Gastrocnemius medialis (tissue), 4 donors: ENCODE measurements at regions not wholly inside any gene's neighbourhood (a gene's known extent, or its start where the extent isn't known, plus 50 kb on each side); places are given as distances from the start of the nearest gene placed in this dataset.
"Not testable (repeated sequence)": the region's sequence is repeated elsewhere in the genome, so short reads cannot be mapped to it uniquely, and the experiment has no call there.

Experiments
- ATAC-seq, 2 donors: fragments of 150-250 bp; one replicate each; pipeline ENCODE4 v1.9.1; 2016
- DNase-seq, 2 donors: peaks; one replicate each; pipeline ENCODE4 v3.0.0-alpha.2; 2019
- H3K27ac ChIP-seq, 4 donors: fragments of 200-600 bp; sonication (generic); 1 replicate in 1 of 4; 2 replicates in 3 of 4; pipeline ENCODE4 v1.5.1; 2016 to 2018; ENCODE audit warnings: mild to moderate bottlenecking in 2 of 4, moderate library complexity in 1 of 4
- H3K27me3 ChIP-seq, 3 donors: fragments of 200-600 bp; sonication (generic) in 2 of 3; 1 replicate in 1 of 3; 2 replicates in 2 of 3; pipeline versions ENCODE4 v1.5.1 to v1.6.0; 2016 to 2019; ENCODE audit warnings: mild to moderate bottlenecking in 1 of 3, moderate library complexity in 1 of 3
- H3K36me3 ChIP-seq, 2 donors: fragments of 200-600 bp; sonication (generic) in 1 of 2; one replicate each; pipeline ENCODE4 v1.5.1; 2017 to 2018
- H3K4me1 ChIP-seq, 2 donors: fragments of 200-600 bp; sonication (generic) in 1 of 2; one replicate each; pipeline ENCODE4 v1.5.1; 2016 to 2017; ENCODE audit warnings: mild to moderate bottlenecking in 2 of 2
- H3K4me3 ChIP-seq, 4 donors: fragments of 200-600 bp; sonication (generic) in 3 of 4; 1 replicate in 1 of 4; 2 replicates in 3 of 4; pipeline ENCODE4 v1.5.1; 2016 to 2019; ENCODE audit warnings: mild to moderate bottlenecking in 2 of 4
- H3K9me3 ChIP-seq, 3 donors: fragments of 200-600 bp; sonication (generic) in 2 of 3; 1 replicate in 1 of 3; 2 replicates in 2 of 3; pipeline ENCODE4 v1.5.1; 2016 to 2019
- CTCF ChIP-seq, 5 experiments: fragments of 450-650 bp in 3 of 5; fragments of 200-600 bp in 2 of 5; sonication (generic) in 2 of 5; IDR thresholded peaks in 4 of 5; conservative IDR thresholded peaks in 1 of 5; 1 replicate in 4 of 5; 2 replicates in 1 of 5; pipeline ENCODE4 v1.5.1; 2016 to 2019; ENCODE audit warnings: antibody characterized with exemption in 5 of 5, mild to moderate bottlenecking in 3 of 5, moderate library complexity in 3 of 5
- POLR2A ChIP-seq, 2 donors: fragments of 450-650 bp; IDR thresholded peaks; one replicate each; pipeline ENCODE4 v1.6.1; 2017; ENCODE audit warnings: antibody characterized with exemption in 2 of 2, mild to moderate bottlenecking in 2 of 2, moderate library complexity in 2 of 2
- in situ Hi-C, 4 donors: fragments of 200-750 bp; cut with MboI; loops; one replicate each; pipeline versions ENCODE4 v1.15.0 to v1.8.0; 2017; ENCODE audit warnings: low sequenced_read_pairs in 4 of 4
- intact Hi-C: fragments of 100-400 bp; cut with DNase I; formaldehyde crosslinking; loops from one replicate; pipeline ENCODE4 v1.15.1; 2023; ENCODE audit warnings: low total_unique reads

- Histone ChIP-seq H3K36me3 (no peaks in the 10 kb centered on the region), H3K4me1 (no peaks in the 10 kb centered on the region), H3K4me3 (no peak overlapping the region), H3K27me3 (no peaks in the 10 kb centered on the region), H3K27ac (no peak overlapping the region), H3K9me3 (no peaks in the 10 kb centered on the region)
- ATAC-seq, result no peak
- in situ Hi-C loops, result no loop called here
- no peak for DNase-seq
- intact Hi-C loops, result no loop called here
- TF ChIP-seq CTCF (IDR thresholded peaks at IDR 0.05 in 4 of 5, conservative IDR thresholded peaks at IDR 0.05 in 1 of 5) (no peak), POLR2A (IDR thresholded peaks at IDR 0.05) (no peak)
These were observed 510.0 kb downstream of the LTN1 start for GRCh38 chr21:28482657-28483056.

- intact Hi-C loops, result no loop called here
- in situ Hi-C loops, result no loop called here
- DNase-seq, result no peak
- Histone ChIP-seq H3K27me3 (no peaks in the 10 kb centered on the region), H3K9me3 (no peaks in the 10 kb centered on the region), H3K27ac (no peak overlapping the region), H3K4me3 (no peak overlapping the region), H3K4me1 (no peaks in the 10 kb centered on the region), H3K36me3 (no peaks in the 10 kb centered on the region)
- TF ChIP-seq CTCF (IDR thresholded peaks at IDR 0.05 in 4 of 5, conservative IDR thresholded peaks at IDR 0.05 in 1 of 5) (no peak), POLR2A (IDR thresholded peaks at IDR 0.05) (no peak)
- no peak for ATAC-seq
These were observed 512.2 kb downstream of the LTN1 start for GRCh38 chr21:28480470-28480869.

GRCh38 chr21:28473530-28474220 is 519.0 kb downstream of the LTN1 start:
- H3K27ac ChIP-seq, result no peak overlapping the region
- no peaks in the 10 kb centered on the region for H3K27me3 ChIP-seq
- no peaks in the 10 kb centered on the region for H3K4me1 ChIP-seq
- TF ChIP-seq POLR2A (IDR thresholded peaks at IDR 0.05) (no peak), CTCF (IDR thresholded peaks at IDR 0.05 in 4 of 5, conservative IDR thresholded peaks at IDR 0.05 in 1 of 5) (no peak)
- no peaks in the 10 kb centered on the region for H3K36me3 ChIP-seq
- H3K9me3 ChIP-seq, result no peaks in the 10 kb centered on the region
- DNase-seq (no peak), ATAC-seq (no peak)
- in situ Hi-C loops, result no loop called here
- no peak overlapping the region for H3K4me3 ChIP-seq
- intact Hi-C loops, result no loop called here

GRCh38 chr21:28472543-28472942 is 520.1 kb downstream of the LTN1 start:
- H3K36me3 ChIP-seq, H3K27me3 ChIP-seq, H3K9me3 ChIP-seq, H3K4me1 ChIP-seq, H3K27ac ChIP-seq, ATAC-seq, intact Hi-C loops, in situ Hi-C loops, DNase-seq, H3K4me3 ChIP-seq: not testable (repeated sequence)

- H3K9me3 ChIP-seq, result no peaks in the 10 kb centered on the region
- no peak for TF ChIP-seq POLR2A (IDR thresholded peaks at IDR 0.05)
- TF ChIP-seq CTCF (IDR thresholded peaks at IDR 0.05 in 4 of 5, conservative IDR thresholded peaks at IDR 0.05 in 1 of 5), result no peak
- DNase-seq (no peak), ATAC-seq (no peak)
- H3K4me3 ChIP-seq, result no peak overlapping the region
- no peaks in the 10 kb centered on the region for H3K4me1 ChIP-seq
- H3K27ac ChIP-seq, result no peak overlapping the region
- intact Hi-C loops (no loop called here), in situ Hi-C loops (no loop called here)
- no peaks in the 10 kb centered on the region for H3K27me3 ChIP-seq
- no peaks in the 10 kb centered on the region for H3K36me3 ChIP-seq
These were observed 527.7 kb downstream of the LTN1 start for GRCh38 chr21:28464988-28465387.
